ENCODE measurements at regions not wholly inside any gene's neighbourhood (a gene's known extent, or its start where the extent isn't known, plus 50 kb on each side); places are given as distances from the start of the nearest gene placed in this dataset.

DNA sequence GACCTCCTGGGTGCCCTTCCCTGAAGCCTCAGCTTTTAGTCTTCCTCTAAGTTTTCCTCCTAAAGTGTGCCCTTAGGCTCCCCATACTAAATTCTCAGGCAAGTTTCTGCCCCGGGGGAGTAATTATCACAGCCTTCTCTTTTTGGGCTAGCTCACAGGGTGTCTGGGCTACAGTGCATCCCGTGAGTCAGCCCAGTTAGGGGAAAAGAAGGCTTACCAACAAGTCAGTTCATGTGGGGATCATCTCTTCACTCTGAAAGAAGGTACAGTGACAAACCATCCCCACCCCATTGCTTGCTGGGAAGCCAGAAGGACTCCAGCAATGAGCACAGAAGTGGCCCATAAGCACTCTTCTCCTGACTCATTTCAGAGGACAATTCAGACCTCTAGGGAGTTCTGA is 134.7 kb upstream of the FAM9C start:
- TF ChIP-seq CTCF (IDR thresholded peaks at IDR 0.05) (no peak), POLR2A (IDR thresholded peaks at IDR 0.05) (no peak), POLR2AphosphoS5 (IDR thresholded peaks at IDR 0.05) (no peak), EP300 (IDR thresholded peaks at IDR 0.05) (no peak)
